GM12891 (cell line): ENCODE measurements at regions not wholly inside any gene's neighbourhood (a gene's known extent, or its start where the extent isn't known, plus 50 kb on each side); places are given as distances from the start of the nearest gene placed in this dataset.

Experiments used
- POLR2AphosphoS5 ChIP-seq: IDR thresholded peaks from 2 replicates; pipeline ENCODE4 v1.6.1; 2011; ENCODE audit warnings: low read depth, low read length, control low read depth
- TAF1 ChIP-seq: IDR thresholded peaks from 2 replicates; pipeline ENCODE4 v1.6.1; 2011; ENCODE audit warnings: low read depth, low read length, control low read depth

DNA sequence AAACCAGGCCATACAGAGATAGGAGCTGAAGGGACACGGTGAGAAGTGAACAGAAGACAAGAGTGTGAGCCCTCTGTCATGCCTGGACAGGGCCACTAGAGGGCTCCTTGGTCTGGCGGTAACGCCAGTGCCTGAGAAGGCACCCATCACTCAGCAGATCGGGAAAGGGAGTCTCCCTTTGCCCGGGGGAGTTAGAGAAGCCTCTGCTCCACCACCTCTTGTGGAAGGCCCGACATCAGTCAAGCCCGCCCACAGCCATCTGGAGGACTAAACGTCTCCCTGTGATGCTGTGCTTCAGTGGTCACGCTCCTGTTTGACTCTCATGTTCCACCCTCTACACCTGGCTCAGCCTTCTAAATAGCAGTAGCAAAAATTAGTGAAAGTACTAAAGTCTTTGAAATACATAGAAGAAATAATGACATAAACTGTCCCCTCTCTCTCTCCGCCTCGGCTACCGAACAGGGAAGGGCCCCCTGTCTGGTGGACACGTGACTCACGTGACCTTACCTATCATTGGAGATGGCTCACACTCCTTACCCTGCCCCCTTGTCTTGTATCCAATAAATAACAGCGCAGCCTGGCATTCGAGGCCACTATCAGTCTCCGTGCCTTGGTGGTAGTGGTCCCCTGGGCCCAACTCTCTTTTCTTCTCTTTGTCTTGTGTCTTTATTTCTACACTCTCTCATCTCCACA is 66.7 kb downstream of the RPP21 start:
- TF ChIP-seq POLR2AphosphoS5 (no peak), TAF1 (no peak)
